Panc1 (cell line): ENCODE measurements at regions not wholly inside any gene's neighbourhood (a gene's known extent, or its start where the extent isn't known, plus 50 kb on each side); places are given as distances from the start of the nearest gene placed in this dataset.

ENCODE experiments used
- TF ChIP-seq, protein P1 (sequence below), 2 experiments: IDR thresholded peaks; 2 replicates each; pipeline ENCODE4 v1.6.1; 2011 to 2012; ENCODE audit warnings: low read depth in 2 of 2, control low read depth in 1 of 2, low read length in 1 of 2, mild to moderate bottlenecking in 1 of 2, moderate library complexity in 1 of 2; ENCODE audit not compliant: insufficient read depth in 1 of 2
- TF ChIP-seq, protein P2 (sequence below): fragments of 450-650 bp; IDR thresholded peaks from 2 replicates; pipeline ENCODE4 v1.5.1; 2017; ENCODE audit warnings: mild to moderate bottlenecking

DNA sequence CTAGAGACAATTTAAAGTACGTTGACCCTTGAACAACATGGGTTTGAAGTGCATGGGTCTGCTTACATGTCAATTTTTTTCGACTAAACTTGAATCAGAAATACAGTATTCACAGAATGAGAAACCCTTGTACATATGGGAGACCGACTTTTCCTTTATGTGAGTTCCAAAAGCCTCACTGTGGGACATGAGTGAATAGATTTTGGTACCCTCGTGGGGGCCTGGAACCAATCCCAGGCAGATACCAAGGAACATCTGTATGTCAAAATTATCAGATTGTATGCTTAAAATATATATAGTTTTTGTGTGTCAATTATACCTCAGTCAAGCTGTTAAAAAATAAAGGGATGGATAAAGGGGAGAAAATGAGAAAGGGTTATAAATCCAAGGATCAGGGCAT, 78.7 kb upstream of the MAN2A1 start:
- TF ChIP-seq, protein P1, sequence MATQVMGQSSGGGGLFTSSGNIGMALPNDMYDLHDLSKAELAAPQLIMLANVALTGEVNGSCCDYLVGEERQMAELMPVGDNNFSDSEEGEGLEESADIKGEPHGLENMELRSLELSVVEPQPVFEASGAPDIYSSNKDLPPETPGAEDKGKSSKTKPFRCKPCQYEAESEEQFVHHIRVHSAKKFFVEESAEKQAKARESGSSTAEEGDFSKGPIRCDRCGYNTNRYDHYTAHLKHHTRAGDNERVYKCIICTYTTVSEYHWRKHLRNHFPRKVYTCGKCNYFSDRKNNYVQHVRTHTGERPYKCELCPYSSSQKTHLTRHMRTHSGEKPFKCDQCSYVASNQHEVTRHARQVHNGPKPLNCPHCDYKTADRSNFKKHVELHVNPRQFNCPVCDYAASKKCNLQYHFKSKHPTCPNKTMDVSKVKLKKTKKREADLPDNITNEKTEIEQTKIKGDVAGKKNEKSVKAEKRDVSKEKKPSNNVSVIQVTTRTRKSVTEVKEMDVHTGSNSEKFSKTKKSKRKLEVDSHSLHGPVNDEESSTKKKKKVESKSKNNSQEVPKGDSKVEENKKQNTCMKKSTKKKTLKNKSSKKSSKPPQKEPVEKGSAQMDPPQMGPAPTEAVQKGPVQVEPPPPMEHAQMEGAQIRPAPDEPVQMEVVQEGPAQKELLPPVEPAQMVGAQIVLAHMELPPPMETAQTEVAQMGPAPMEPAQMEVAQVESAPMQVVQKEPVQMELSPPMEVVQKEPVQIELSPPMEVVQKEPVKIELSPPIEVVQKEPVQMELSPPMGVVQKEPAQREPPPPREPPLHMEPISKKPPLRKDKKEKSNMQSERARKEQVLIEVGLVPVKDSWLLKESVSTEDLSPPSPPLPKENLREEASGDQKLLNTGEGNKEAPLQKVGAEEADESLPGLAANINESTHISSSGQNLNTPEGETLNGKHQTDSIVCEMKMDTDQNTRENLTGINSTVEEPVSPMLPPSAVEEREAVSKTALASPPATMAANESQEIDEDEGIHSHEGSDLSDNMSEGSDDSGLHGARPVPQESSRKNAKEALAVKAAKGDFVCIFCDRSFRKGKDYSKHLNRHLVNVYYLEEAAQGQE (IDR thresholded peaks at IDR 0.05; ENCODE audit: insufficient read depth in 1 of 2, low read depth in 2 of 2, low read length in 1 of 2): no peak
- TF ChIP-seq, protein P2, sequence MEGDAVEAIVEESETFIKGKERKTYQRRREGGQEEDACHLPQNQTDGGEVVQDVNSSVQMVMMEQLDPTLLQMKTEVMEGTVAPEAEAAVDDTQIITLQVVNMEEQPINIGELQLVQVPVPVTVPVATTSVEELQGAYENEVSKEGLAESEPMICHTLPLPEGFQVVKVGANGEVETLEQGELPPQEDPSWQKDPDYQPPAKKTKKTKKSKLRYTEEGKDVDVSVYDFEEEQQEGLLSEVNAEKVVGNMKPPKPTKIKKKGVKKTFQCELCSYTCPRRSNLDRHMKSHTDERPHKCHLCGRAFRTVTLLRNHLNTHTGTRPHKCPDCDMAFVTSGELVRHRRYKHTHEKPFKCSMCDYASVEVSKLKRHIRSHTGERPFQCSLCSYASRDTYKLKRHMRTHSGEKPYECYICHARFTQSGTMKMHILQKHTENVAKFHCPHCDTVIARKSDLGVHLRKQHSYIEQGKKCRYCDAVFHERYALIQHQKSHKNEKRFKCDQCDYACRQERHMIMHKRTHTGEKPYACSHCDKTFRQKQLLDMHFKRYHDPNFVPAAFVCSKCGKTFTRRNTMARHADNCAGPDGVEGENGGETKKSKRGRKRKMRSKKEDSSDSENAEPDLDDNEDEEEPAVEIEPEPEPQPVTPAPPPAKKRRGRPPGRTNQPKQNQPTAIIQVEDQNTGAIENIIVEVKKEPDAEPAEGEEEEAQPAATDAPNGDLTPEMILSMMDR: no peak
